ENCODE measurements at regions not wholly inside any gene's neighbourhood (a gene's known extent, or its start where the extent isn't known, plus 50 kb on each side); places are given as distances from the start of the nearest gene placed in this dataset.
A peak's percentile ranks its signal among the peaks of the same experiment; 100 is the strongest.

GRCh38 chr6:27623103-27623502 is 150.2 kb upstream of the ZNF184 start:
- Histone ChIP-seq H3K27me3 (no peaks in the 10 kb centered on the region), H3K4me1 (ENCODE audit: low read depth) (no peaks in the 10 kb centered on the region), H3K36me3 (no peaks in the 10 kb centered on the region), H3K4me3 (no peak overlapping the region), H3K9me3 (ENCODE audit: low read depth) (no peaks in the 10 kb centered on the region), H3K27ac (no peak overlapping the region)
- TF ChIP-seq CTCF (IDR thresholded peaks at IDR 0.05; ENCODE audit: low read depth, low read length) = no peak
- DNase-seq (ENCODE audit: low read depth in 1 of 2, low spot score in 1 of 2) = no peak

GRCh38 chr6:27619436-27619835 is 146.5 kb upstream of the ZNF184 start:
- Histone ChIP-seq H3K27me3 (no peaks in the 10 kb centered on the region), H3K27ac (no peak overlapping the region), H3K4me3 (no peak overlapping the region), H3K9me3 (ENCODE audit: low read depth) (no peaks in the 10 kb centered on the region), H3K4me1 (ENCODE audit: low read depth) (peaks cover 6% of the 10 kb centered on the region), H3K36me3 (no peaks in the 10 kb centered on the region)
- TF ChIP-seq CTCF (IDR thresholded peaks at IDR 0.05; ENCODE audit: low read depth, low read length) = no peak
- DNase-seq (ENCODE audit: low read depth in 1 of 2, low spot score in 1 of 2) = no peak

GRCh38 chr6:27617700-27618689 is 145.1 kb upstream of the ZNF184 start:
- DNase-seq (ENCODE audit: low read depth in 1 of 2, low spot score in 1 of 2) = peak; percentile 47 to 70
- peak overlapping the region; percentile 54 for H3K4me3 ChIP-seq
- H3K27ac ChIP-seq = no peak overlapping the region
- H3K27me3 ChIP-seq = no peaks in the 10 kb centered on the region
- no peaks in the 10 kb centered on the region for H3K36me3 ChIP-seq
- H3K4me1 ChIP-seq (ENCODE audit: low read depth) = peaks cover 6% of the 10 kb centered on the region
- H3K9me3 ChIP-seq (ENCODE audit: low read depth) = no peaks in the 10 kb centered on the region
- TF ChIP-seq CTCF (IDR thresholded peaks at IDR 0.05; ENCODE audit: low read depth, low read length) = peak; percentile 20

- H3K27ac ChIP-seq = no peak overlapping the region
- no peaks in the 10 kb centered on the region for H3K36me3 ChIP-seq
- TF ChIP-seq CTCF (IDR thresholded peaks at IDR 0.05; ENCODE audit: low read depth, low read length) = no peak
- H3K4me3 ChIP-seq = peak overlapping the region; percentile 54
- peak; percentile 42 to 46 for DNase-seq (ENCODE audit: low read depth in 1 of 2, low spot score in 1 of 2)
- H3K27me3 ChIP-seq = no peaks in the 10 kb centered on the region
- no peaks in the 10 kb centered on the region for H3K9me3 ChIP-seq (ENCODE audit: low read depth)
- H3K4me1 ChIP-seq (ENCODE audit: low read depth) = peaks cover 6% of the 10 kb centered on the region
These were observed 144.3 kb upstream of the ZNF184 start for GRCh38 chr6:27617046-27617687.

GRCh38 chr6:27616328-27617045 is 143.6 kb upstream of the ZNF184 start:
- Histone ChIP-seq H3K36me3 (no peaks in the 10 kb centered on the region), H3K9me3 (ENCODE audit: low read depth) (no peaks in the 10 kb centered on the region), H3K4me3 (peak overlapping the region; percentile 54), H3K27ac (no peak overlapping the region), H3K4me1 (ENCODE audit: low read depth) (peaks cover 6% of the 10 kb centered on the region), H3K27me3 (no peaks in the 10 kb centered on the region)
- no peak for TF ChIP-seq CTCF (IDR thresholded peaks at IDR 0.05; ENCODE audit: low read depth, low read length)
- DNase-seq (ENCODE audit: low read depth in 1 of 2, low spot score in 1 of 2) = no peak
